Stimulated activated CD4-positive, alpha-beta T cell treated with anti-CD3 and anti-CD28 coated beads, Interleukin-2, amount 100 ng/mL, for 24 hours (primary cell): ENCODE measurements at regions not wholly inside any gene's neighbourhood (a gene's known extent, or its start where the extent isn't known, plus 50 kb on each side); places are given as distances from the start of the nearest gene placed in this dataset.
"Not testable (repeated sequence)": the region's sequence is repeated elsewhere in the genome, so short reads cannot be mapped to it uniquely, and the experiment has no call there.

Source experiments
- DNase-seq, 2 donors: peaks; one replicate each; pipeline ENCODE4 v3.0.0-alpha.2; 2020

DNA sequence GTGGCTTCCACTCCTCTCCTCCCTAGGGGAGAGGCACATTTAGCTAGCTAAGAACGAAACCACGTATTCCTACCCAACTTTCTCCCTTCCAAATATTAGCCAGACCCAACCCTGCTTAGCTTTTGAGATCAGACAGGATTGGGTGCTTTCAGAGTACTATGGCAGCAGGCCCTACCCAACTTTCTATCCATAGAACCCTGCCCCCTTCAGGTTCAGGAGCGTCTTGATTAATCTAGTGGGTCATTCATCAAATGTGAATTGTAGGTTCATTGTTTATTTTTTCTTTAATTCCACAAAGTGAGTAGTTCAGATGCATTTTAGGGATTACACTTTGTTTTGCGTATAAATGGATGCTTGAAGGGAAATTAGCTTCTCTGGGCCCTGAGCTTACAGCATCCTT lies 188.3 kb downstream of the MIB1 start:
- DNase-seq: no peak

GRCh38 chr18:21930177-21930576 lies 189.6 kb downstream of the MIB1 start:
- no peak for DNase-seq

DNA sequence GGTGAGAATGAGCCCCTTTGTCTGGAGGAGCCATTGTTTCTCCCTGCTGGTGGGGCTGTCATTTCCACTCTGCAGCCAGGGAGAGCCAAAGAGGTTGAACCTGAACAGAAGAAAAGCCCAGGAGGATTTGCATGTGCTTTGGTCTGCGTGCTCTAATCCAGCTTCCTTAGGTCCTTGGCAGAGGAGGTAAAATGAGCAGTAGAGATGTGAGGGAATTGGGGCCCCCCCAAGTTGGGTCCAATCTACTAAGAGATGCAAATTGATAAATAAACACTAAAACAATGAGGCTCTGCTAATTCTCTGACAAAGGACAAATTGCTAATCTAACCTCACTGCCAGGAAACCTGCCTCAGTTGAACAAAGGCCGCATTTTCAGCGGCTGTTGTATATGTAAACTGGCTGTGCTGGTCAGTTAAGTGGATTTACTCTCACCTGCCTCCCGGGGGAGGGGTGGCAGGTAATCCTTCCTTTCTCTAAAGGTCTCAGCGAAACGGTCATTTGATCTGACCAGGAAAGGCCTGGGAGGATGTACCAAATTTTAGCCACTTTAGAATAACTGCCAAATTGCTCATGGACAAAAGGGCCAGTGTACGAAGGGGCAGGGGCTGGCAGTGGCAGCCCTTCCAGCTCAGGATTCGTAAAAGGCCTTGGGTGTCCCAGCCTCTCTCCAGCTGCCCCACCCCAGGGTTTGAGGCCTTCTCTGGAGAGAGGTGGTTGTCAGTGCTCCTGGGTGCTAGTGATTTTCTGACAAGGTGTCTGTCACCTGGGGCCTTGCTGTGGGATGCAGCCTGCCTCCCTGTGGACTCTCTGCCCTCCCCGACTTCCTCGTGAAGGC lies 193.6 kb downstream of the MIB1 start:
- no peak for DNase-seq

- DNase-seq: no peak
Observed at GRCh38 chr18:21934766-21935015, 194.1 kb downstream of the MIB1 start.

- DNase-seq: no peak
Observed at GRCh38 chr18:21943456-21943855, 202.9 kb downstream of the MIB1 start.

- no peak for DNase-seq
Observed at GRCh38 chr18:21949326-21950015, 208.9 kb downstream of the MIB1 start.

GRCh38 chr18:21955757-21956652 lies 213.4 kb upstream of the GATA6 start:
- DNase-seq: peak; percentile 85 to 86

DNA sequence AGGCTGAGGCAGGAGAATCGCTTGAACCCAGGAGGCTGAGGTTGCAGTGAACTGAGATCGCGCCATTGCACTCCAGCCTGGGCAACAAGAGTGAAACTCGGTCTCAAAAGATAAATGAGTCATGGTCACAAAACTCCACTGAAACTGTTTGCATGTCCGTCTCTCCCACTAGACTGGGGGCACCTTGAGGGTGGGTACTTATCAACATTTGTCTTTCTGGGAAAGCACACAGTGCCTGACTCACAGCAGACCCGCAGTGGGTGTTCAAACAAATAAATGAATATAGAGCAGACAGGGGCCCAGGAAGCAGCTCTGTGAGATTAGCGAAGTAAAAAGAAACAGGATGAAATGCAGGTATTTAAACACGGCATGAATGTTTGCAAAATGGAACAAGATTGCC lies 211.1 kb upstream of the GATA6 start:
- DNase-seq: no peak

GRCh38 chr18:21958707-21959450 lies 210.5 kb upstream of the GATA6 start:
- no peak for DNase-seq

- no peak for DNase-seq
Observed at GRCh38 chr18:21960189-21960588, 209.2 kb upstream of the GATA6 start.

- no peak for DNase-seq
Observed at GRCh38 chr18:21963336-21963735, 206.1 kb upstream of the GATA6 start.

DNA sequence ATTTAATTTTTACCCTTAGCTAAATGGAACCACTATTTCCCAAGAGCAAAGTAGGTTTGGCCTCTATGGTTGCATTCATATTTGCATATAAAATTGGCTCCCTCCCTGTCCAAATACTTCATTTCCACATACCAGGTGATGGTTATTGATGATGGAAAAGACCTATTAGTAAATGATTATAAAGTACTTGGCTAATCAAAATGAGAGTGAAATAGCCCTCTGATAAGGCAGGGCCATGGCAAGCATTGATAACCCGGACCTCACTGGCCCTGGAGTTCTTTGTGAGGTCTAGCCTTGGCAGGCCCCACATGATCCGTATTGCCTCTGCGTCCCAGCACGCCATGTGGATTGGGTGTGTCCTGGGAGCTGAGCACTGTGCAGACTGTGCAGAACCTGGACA lies 201.1 kb upstream of the GATA6 start:
- DNase-seq: no peak

- no peak for DNase-seq
Observed at GRCh38 chr18:21972281-21972680, 197.1 kb upstream of the GATA6 start.

GRCh38 chr18:21975954-21976353 lies 193.4 kb upstream of the GATA6 start:
- DNase-seq: not testable (repeated sequence)

DNA sequence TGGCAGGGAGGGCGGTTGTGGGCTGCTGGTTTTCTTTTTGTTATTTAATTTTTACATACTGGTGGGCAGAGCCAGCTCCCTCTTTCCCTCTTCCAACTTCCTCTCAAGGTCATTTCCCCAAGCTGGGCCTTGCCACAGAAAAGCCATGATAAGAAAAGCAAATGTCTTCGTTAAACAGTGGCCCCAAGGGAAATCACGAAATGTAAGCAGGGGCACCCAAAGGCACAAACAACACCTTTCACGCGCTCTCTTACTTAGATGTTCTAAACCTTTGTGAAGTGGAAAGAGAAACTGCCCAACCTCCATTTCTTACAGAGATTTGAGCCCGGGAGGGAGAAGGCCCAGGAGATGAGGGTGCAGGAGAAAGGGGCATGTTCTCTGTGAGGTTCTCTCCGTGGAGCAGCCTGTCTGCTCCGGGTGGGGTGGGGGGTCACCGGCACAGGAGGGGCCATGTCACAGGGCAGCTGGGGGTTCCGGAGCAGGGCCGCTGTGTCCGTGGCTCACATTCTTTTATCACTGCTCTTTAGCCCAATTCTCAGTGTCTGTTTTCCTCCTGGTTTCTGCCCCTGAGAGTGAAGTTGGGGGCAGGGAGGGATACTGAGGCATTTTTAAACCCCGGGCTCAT lies 190.7 kb upstream of the GATA6 start:
- DNase-seq: no peak

- no peak for DNase-seq
Observed at GRCh38 chr18:21979171-21979560, 190.2 kb upstream of the GATA6 start.

DNA sequence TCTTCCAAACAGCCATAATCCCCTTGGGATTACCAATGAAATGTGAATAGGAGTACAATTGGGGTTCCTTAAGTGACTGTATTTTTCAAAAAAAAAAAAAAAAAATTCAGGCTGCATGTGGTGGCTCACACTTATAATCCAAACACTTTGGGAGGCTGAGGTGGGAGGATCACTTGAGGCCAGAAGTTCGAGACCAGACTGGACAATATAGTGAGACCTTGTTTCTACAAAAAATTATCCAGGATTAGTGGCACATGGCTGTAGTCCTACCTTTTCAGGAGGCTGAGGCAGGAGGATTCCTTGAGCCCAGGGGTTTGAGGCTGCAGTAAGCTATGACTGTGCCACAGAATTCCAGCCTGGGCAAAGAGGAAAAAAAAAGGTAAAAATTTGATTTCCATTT lies 189.6 kb upstream of the GATA6 start:
- no peak for DNase-seq

- DNase-seq: no peak
Observed at GRCh38 chr18:21980744-21981143, 188.6 kb upstream of the GATA6 start.

DNA sequence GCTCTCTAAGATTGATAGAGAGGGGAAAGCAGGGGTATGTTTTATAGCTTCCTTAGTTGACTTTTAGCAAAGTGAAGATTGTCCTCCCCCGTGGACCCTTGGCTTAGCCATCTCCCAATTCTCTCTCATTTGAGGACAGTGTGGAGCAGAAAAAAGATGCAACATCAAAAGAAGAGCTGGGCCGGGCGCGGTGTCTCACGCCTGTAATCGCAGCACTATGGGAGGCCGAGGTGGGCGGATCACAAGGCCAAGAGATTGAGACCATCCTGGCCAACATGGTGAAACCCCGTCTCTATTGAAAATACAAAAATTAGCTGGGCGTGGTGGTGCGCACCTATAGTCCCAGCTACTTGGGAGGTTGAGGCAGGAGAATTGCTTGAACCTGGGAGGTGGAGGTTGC lies 187.9 kb upstream of the GATA6 start:
- DNase-seq: not testable (repeated sequence)

DNA sequence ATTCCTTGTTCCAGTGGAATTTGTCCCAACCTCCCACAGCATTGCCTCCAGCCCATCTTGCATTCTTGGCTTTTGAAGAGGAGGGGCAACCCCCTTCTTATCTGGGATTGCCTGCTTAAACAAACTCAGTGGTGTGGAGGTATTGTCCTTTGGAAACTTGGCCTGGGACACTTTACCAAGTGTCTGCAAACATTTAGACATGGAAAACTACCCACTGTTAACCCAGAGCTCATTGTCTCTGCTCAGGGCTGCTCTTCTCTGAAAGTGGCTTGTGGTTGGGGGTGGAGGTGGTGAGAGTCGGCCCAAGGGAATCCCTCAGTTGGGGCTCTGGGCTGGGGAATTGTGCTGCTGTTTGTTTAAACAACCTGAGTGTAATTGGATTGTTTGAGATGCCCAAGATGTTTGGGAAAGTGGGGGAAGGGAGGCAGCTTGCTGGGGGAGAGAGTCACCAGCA lies 178.3 kb upstream of the GATA6 start:
- DNase-seq: no peak

DNA sequence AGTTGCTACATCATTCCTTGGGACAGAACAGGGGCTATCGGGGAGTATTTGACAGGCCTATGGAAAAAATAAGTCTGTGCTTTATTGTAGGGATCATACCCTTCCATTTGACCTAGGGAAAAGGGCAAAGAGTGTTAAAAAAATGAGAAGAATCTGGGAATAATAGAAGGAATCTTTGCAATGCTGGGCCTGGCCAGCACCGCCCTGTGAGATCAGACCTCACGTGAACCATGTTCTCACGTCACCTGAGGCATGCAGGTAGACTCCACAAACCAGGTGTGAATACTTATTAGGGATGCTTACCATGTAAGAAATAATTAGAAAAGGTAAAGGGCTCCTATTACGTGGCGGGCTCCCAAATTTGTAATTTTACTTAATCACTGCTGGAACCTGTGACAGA lies 177.5 kb upstream of the GATA6 start:
- no peak for DNase-seq

GRCh38 chr18:21996351-21996826 lies 173.0 kb upstream of the GATA6 start:
- DNase-seq: no peak
